Hypothalamus (tissue), 51 donors: ENCODE measurements at regions not wholly inside any gene's neighbourhood (a gene's known extent, or its start where the extent isn't known, plus 50 kb on each side); places are given as distances from the start of the nearest gene placed in this dataset.
A peak's percentile ranks its signal among the peaks of the same experiment; 100 is the strongest.
"Not testable (repeated sequence)": the region's sequence is repeated elsewhere in the genome, so short reads cannot be mapped to it uniquely, and the experiment has no call there.

Source experiments
- DNase-seq, 51 donors: peaks; one replicate each; lab custom pipeline; 2025; lab: John Stamatoyannopoulos, UW

DNA sequence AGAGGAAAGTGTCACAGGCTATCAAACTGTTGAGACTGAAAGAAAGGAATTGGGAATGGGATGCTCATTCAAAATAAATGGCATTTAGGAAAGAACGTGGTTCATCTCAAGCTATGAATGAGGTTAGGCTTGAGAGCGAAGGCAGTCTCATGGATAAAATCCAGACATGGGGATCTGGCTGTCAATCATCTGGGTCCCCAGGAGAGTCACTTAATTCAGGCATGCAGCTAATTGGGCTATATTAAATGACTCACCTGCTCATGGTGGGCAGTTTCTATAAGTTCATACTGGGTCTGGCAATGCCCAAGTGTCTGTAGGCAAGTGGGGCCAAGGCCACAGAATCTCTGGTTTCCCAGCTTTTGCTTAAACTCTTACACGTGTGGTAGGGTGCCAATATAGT lies 286.5 kb upstream of the SEMA6A start:
- no peak for DNase-seq

DNA sequence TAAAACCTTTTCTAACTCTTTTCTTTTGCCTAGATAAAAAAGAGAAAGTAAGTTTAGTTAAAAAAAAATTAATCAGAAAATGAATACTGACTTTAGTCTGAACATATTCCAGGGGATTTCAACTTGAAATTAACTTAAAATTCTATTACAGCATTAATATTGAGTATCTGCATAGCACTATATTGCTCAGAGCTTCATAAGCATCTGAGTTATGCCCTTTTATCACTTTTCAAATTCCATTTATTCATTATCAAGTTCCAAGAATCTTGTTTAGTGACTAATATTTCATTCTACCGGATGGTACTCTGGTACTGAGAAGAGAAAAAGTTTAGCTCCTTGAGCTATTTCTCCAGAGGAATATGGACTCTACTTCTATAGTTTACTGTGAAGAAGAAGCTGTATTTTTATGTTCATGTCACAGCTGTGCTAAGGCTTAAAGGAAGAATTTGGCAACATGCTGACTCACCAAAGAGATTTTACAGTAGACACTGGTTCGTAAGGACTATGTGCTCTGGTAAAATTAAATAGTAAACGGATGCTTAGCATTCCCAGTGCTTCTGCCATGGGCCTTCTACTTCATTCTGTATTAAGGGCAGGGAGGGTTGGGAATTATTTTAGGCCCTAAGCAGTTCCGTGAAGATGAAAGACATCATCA lies 285.2 kb upstream of the SEMA6A start:
- DNase-seq, result no peak

DNA sequence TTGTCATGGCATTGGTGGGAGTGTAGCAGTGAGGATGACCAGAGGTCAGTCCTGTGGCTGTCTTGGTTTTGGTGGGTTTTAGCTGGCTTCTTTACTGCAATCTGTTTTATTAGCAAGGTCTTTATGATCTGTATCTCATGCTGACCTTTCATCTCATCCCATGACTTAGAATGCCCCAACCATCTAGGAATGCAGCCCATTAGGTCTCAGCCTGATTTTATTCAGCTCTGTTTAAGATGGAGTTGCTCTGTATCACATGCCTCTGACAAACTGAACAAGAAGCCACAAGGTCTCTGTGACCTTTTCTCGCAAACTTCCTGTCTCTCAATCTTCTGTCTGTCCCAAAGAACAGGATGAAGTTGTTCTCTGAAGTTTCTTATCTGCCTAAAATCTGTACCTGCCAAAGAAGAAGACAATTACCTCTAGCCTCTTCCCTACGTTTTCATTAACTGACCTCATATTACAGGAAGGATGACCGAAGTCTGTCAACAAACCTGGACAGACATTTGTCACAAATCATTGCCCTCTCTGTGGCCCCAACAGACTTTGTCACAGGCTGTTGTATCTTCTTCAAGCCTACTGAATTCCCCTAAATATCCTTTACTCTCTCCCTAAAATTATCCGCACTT lies 284.2 kb upstream of the SEMA6A start:
- DNase-seq, result no peak

DNA sequence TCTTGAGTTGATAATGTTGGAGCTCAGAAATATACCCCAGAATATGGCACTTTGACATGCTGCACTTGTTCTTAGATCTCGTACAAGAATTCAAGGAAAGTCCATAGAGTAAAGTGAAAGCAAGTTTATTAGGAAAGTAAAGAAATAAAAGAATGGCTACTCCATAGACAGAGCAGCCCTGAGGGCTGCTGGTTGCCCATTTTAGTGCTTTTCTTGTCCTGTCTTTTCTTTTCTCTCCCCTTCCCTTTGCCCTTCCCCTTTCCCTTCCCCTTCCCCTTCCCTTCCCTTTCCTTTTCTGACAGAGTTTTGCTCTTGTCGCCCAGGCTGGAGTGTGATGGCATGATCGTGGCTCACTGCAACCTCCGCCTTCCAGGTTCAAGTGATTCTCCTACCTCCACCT lies 283.4 kb upstream of the SEMA6A start:
- DNase-seq, result not testable (repeated sequence)

DNA sequence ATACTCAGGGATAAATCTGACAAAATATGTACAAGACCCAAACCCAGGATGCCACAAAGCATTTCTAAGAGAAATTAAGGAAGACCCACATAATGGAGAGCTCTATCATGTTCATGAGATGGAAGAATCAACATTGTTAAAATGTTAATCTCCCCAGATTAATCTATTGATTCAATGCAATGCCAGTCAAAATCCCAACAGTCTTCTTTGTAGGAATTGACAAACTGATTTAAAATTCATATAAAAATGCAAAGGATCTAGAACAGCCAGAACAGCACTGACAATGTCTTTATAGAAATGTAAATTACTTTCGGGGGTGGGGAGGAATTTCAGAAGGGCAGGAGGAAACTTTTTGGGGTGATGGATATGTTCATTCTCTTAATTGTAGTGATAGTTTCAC lies 281.6 kb upstream of the SEMA6A start:
- DNase-seq, result no peak

DNA sequence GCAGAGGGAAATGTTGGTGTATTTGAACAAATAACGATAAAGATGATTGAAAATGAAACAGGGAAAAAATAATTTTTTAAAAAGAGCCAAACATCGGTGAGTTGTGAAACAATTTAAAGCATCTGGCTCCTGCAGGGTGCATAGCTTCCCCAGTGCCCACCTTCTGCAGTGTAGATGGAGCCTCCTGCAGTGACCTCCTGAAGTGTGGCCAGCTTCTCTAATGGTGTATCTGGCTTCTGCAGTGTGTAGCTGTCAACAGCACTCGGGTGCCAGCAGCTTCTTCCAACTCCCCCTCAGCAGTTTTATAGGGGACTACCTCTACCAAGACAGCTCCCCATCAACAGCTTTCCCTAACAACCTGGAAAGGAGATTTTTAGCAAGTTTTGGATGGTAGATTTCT lies 279.4 kb upstream of the SEMA6A start:
- DNase-seq, result no peak

DNA sequence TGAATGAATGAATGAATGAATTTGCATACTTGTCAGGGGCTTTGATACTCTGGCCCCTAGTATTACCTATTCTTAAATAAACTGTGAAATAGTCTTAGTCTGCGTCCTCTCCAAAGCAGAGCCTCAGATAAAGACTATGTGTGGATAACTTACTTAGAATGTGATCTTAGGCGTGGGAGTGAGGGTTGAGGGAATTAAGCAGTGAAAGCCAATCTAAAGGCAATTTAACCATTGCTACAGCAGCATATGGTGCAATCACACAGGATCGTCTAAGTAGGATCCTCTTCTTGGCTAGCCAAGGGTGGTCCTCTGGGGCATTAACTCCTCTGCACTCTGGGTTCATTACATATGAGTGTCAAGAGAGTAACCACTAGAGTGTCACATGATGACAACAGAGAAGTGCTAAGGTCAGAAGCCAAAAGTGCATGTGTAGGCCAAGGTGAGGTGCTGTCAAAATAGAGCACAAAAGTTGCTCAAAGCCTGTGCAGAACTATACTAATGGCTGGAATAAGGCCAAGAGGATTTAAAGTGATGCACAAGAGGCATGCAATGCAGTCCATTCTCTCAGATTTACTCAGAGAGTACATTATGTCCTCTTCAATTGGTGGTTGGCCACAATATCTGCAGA lies 274.4 kb upstream of the SEMA6A start:
- DNase-seq, result no peak

DNA sequence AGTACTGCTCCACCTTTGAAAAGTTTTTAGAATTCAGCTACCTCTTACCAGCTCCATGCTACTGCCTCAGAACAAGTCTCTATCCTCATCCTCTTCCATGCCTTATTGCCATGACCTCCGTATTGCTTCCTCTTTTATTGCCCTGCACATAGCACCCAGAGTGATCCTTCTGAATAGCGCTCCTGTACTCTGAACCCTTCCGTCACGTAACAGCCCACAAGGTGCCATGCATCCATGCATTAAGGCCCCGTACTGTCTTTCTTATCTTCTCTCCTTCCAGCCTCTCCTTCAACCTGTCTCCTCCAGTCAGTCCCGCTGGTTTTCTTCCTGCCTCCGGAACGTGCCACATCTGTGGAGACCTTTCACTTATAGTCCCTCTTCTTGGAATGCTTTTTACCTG lies 273.3 kb upstream of the SEMA6A start:
- DNase-seq, result no peak

DNA sequence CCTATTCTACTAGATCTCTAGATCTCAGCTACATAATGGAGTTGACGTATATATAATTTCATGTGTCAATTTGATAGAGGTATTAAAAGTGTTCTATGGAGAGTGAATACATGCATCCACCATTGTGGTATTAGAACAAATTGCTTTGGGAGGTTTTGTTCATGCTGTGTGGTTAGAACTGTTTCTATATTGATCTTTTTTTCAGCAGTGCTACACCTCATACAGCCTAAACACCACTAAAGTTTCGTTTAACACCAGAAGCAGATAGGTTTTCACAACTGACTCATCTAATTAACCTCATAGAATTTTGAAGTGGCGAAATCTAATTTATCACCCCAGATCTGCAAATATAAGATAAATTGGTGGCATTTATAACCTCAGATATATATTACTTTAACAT lies 269.4 kb upstream of the SEMA6A start:
- DNase-seq, result no peak

DNA sequence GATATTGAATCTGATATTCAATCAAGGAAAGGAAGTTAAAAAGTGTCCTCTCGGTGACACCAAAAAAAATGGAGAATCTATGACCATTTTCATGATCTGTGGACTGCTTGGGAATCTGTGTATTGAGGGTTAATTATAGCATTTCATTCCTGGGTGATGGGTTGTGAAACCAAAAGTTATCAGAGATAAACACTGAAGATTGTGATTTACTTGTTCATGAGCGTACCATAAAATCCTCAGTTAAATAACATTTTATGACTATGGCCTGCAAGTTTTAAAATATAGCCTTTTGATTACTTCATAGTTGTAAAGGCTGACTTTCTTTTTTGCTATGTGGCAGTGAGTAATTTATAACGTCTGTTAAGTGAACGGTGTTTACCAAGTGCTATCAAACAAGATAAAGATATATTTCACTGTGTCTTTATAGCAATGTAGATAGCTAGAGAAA lies 267.9 kb upstream of the SEMA6A start:
- no peak for DNase-seq

DNA sequence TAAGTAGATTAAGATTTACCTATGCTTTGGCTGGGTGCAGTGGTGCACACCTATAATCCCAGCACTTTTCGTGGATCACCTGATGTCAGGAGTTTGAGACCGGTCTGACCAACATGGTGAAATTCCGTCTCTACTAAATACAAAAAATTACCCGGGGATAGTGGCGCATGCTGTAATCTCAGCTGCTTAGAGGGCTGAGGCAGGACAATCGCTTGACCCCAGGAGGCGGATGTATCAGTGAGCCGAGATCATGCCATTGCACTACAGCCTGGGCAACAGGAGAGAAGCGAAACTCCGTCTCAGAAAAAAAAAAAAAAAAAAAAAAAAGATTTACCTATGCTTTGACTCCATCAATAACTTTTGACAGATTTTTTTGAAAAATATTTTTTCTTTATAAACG lies 267.1 kb upstream of the SEMA6A start:
- DNase-seq, result no peak

DNA sequence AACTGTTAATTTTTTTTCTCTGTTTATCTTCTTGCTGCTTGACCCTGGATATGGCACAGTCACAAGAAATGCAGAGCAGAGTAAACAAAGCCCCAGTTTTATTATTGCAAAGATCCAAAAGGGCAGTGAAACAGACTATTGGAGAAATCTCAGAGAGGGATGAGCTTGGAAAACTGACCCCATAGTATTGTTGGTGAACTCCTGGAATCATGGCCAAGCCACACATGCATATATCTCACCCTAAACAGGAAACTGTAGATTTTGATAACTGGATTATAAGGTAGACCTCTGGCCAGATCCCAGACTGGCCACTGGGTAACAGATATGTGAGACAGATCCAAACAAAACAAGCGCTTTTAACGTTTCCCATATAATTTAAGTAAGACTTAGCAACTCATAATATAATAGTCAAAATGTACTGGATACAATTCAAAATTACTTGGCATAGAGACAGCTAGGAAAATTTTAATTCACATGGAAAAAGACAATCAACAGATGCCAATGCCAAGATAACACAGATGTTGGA lies 263.5 kb upstream of the SEMA6A start:
- DNase-seq, result no peak

DNA sequence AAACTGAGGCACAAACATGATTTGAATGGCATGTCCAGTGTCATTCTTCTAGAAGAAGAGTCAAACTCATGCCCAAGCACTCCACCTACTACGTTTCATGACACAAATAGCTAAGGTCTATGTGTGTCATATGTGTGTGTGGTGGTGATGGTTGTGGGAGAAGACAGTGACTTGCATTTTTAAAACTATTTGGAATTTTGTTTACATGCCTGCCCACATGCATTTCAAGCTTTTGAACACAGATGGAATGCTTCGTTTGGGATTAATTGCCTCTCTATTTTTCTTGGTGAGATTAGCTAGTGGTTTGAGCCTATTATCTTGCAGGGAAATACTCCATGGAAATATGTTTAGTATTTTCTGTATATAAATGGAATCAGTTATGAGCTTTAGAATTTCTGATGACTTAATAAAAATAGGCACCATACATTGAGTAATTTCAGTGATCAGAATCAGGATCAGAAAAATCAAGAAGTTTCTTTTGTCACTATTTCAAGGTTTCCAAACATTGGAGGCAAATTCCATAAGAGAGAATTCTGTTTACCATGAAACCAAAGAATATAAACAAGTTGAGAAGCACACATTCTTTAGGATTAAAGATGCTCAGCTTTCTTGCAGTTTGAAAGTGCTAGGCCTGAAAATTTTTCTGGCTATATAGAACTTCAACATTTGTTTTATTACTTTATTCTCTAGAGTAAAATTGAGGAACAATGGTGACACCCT lies 260.3 kb upstream of the SEMA6A start:
- no peak for DNase-seq

DNA sequence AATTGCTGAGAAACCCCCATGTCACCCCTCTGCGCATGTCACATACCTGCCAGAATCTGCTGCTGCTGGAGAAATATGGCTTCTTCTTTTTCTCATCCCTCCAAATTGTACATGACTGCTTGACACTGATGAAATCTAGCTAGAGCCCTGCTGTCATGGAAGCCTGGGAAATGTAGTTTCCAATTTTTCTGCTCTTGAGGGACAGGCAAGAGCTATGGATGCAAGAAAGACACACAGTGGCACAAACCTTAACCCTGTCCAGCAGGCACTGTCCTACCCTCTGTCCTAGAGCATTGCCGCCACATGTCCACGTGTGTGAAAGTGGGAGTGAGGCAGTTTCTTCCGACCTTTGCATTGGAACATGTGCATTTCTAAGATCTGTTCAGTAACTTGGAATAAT lies 255.5 kb upstream of the SEMA6A start:
- DNase-seq, result no peak

DNA sequence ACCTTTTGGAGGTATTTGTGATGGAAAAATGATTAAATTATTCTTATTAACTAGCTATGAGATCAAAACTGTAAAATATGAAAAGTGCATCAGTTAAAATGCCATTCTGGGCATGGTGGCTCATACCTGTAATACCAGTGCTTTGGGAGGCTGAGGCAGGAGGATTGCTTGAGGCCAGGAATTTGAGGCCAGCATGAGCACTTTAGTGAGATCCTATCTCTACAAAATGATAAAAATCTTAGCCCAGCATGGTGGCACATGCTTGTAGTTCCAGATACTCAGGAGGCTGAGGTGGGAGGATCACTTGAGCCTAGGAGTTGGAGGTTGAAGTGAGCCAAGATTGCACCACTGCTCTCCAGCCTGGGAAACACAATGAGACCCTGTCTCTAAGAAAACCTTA lies 252.5 kb upstream of the SEMA6A start:
- no peak for DNase-seq

DNA sequence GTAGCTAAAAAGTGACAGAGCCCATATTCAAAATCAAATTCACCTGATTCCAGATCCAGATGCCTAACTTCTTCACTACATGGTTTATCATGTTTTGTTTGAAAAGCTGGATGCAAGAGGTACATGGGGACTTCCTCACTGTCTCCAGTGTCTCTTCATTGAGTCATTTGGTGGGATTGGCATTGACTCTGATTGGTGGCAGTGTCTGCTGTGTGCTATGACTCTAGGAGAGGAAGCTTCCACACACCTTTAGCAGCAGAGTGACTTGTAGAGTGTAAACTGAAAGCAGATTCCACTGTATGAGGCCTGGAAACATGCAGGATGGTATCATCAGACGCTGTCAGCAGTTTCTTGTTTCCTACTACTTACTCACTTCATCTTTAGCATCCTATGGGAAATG lies 250.9 kb upstream of the SEMA6A start:
- no peak for DNase-seq

DNA sequence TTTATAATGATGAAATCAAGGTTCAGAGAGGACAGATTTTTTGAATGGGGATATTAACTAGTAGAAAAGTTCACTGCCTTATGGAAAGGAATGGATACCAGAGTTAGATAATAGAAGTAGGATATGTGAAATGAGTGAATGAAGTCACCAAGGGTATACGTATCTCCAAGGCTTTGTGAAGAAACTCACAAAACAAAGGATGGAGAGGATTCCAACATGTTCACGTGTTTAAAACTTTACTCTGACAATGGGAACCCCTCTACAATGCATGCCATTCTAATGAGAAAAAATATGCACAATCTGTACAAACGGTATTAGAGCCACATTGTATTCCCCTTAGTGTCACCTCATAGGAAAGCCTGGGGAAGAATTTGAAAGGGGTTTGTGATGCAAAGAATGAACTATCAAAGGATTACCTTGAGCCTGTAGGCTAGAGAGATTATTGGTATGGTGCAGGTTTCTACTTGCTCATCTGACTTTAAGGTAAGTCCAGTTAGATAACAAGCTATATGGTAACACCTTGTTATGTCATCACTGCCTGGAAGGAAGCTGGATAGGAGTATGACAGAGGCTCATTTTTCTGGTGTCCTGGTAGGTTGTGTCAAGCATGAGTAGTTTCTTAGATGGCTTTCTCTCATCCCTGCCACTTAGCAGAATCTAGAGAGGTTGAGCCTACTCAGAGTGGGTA lies 250.3 kb upstream of the SEMA6A start:
- DNase-seq, result no peak

DNA sequence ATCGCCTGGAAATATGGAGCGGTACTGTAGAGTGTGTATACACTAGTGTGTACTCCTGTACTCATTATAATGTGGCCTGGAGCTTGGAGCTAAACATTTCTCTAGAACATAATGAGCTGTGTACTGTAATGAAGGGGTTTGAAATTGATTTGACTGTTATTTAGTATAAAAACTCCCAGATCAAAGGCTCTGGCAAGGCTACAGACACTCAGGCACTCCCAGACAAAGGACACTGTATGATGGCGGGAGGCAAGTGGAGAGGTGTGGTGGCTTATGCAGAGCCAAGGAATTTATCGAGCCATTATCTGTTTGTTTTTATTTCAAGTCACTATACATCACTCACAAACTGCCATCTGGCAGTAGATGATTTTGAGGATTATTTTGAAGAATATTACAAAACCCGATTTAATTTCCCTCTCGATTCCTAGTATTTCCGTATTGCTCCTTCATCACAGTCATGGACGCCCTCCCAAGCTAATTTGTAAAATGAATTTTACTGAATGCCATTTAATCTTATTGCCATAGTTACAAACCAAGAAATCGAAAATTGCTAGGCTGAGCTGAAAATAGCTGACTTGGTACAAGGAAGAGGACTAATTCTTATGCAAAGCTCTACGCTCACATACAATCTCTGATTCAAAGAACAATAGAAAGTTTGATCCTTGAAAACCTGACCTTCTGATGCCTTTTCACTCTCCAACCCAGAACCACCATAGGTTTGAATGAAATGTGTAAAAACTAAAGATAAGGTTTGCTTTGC lies 240.2 kb upstream of the SEMA6A start:
- peak in 1 of 51 donors; percentile 49 for DNase-seq

DNA sequence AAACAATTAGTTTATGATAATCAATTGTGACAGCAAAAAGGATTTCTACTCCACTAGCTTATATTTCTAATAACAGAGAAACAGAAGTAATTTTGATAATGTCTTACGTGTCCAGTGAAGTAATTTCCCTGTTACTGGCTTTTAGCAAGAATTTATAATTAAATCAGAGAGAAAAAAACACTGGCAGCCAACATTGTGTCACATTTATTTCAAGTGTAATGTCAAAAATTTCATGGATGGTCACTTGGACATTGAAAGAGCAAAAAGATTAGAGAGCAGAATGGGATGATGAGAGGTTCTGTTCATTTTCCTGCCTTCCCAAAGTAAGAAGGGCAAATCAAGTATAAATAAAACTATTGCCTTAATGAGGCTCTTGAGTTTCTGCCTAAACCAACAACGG lies 239.3 kb upstream of the SEMA6A start:
- no peak for DNase-seq

DNA sequence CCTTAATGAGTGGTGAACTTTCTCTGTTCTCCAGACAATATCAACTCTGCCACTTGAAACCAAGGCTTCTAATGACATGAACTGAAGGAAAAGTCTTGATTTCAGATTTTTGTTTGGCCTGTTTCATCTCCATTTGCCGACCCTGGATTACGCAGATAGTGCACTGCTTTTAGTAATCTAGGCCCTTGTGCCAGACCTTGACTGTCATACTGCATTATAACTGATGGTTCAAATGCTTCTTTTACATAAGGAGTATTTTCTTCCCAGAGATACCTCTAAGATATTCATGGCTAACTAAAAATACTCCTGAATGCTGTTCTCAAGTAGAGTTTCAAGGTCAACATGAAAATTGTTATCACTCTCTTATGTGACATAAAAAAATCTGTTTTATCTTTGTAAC lies 238.7 kb upstream of the SEMA6A start:
- DNase-seq, result no peak
